AG09319 (cell line): ENCODE measurements at regions not wholly inside any gene's neighbourhood (a gene's known extent, or its start where the extent isn't known, plus 50 kb on each side); places are given as distances from the start of the nearest gene placed in this dataset.

Experiments used
- DNase-seq: peaks from one replicate; pipeline ENCODE4 v3.0.0-alpha.2; 2010; ENCODE audit warnings: low read depth; ENCODE audit errors: extremely low read depth
- CTCF ChIP-seq: IDR thresholded peaks from 2 replicates; pipeline ENCODE4 v1.5.1; 2011; ENCODE audit warnings: low read depth, mild to moderate bottlenecking, inconsistent platforms, low read length, moderate library complexity

GRCh38 chr18:48475635-48476549 is 62.9 kb upstream of the CTIF start:
- DNase-seq: peak; percentile 57
- peak; percentile 85 for TF ChIP-seq CTCF

GRCh38 chr18:48473816-48474215 is 64.6 kb upstream of the ZBTB7C start:
- DNase-seq: no peak
- TF ChIP-seq CTCF: no peak

GRCh38 chr18:48472610-48473009 is 63.4 kb upstream of the ZBTB7C start:
- DNase-seq: no peak
- TF ChIP-seq CTCF: no peak

- DNase-seq: no peak
- no peak for TF ChIP-seq CTCF
Observed at GRCh38 chr18:48470484-48471180, 61.4 kb upstream of the ZBTB7C start.

GRCh38 chr18:48468151-48468550 is 59.0 kb upstream of the ZBTB7C start:
- no peak for DNase-seq
- TF ChIP-seq CTCF: no peak

- no peak for TF ChIP-seq CTCF
- no peak for DNase-seq
Observed at GRCh38 chr18:48467231-48467630, 58.0 kb upstream of the ZBTB7C start.

- no peak for DNase-seq
- no peak for TF ChIP-seq CTCF
Observed at GRCh38 chr18:48462510-48462909, 53.3 kb upstream of the ZBTB7C start.
